ENCODE measurements at regions not wholly inside any gene's neighbourhood (a gene's known extent, or its start where the extent isn't known, plus 50 kb on each side); places are given as distances from the start of the nearest gene placed in this dataset.

- no peak for DNase-seq
Measured at GRCh38 chr6:91731939-91732338, 1145.1 kb upstream of the MAP3K7 start.

GRCh38 chr6:91730710-91731109, 1143.8 kb upstream of the MAP3K7 start:
- no peak for DNase-seq

DNA sequence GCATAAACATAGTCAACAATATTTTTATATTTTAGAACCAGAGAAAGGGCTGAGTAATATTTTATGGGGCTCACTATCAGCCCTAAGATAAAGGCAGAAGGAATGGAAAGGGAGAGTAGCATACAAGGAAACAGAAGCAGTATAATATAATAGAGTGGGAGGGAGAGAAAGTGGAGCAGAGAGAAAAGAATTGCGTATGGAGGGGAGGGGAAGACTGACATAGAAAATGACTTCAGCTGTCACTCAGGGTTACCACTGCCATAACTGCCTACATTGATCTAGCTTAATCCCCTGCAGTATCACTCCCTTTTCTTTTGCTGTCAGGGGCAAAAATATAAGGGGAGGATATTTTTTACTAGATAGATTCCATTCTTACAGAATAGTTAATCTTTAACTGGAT, 1133.5 kb upstream of the MAP3K7 start:
- no peak for DNase-seq

GRCh38 chr6:91719414-91719813, 1132.5 kb upstream of the MAP3K7 start:
- no peak for DNase-seq

GRCh38 chr6:91718198-91718597, 1131.3 kb upstream of the MAP3K7 start:
- DNase-seq = no peak

DNA sequence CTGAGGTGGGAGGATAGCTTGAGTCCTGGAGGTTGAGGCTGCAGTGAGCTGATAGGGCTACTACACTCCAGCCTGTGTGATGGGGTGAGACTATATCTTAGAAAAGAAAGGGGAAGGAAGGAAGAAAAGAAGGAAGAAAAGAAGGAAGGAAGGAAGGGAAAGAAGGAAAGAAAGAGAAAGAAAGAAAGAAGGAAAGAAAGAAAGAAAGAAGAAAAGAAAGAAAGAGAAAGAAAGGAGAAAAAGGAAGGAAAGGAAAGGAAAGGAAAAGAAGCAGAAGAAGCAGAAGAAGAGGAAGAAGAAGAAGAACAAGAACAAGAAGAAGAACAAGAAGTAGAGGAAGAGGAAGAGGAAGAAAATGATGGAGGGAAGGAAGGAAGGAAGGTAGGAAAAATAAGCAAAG, 1130.2 kb upstream of the MAP3K7 start:
- no peak for DNase-seq

GRCh38 chr6:91716361-91716760, 1129.5 kb upstream of the MAP3K7 start:
- no peak for DNase-seq

DNA sequence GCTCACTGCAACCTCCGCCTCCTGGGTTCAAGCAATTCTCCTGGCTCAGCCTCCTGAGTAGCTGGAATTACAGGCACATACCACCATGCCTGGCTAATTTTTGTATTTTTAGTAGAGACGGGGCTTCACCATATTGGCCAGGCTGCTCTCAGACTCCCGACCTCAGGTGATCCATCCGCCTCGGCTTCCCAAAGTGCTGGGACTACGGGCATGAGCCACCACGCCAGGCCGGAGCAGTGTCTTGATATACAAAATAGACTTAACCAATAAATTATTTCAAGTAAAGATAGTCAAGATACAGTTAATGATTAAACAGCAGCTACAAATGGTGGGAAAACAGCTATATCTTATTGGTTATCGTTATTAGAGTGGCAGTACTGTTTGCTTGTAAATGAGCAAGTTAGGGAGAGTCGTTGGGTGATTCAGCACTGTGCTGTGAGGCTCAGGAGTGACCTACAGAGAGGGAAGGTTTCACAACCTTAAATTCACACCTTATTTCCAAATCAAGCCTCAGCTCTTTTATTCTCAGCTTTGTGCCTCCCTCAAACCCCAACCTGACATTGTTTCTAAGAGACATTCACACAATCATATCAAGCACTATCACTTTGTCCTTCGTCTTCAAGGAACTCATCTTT, 1128.4 kb upstream of the MAP3K7 start:
- no peak for DNase-seq

GRCh38 chr6:91713911-91714310, 1127.0 kb upstream of the MAP3K7 start:
- no peak for DNase-seq

DNA sequence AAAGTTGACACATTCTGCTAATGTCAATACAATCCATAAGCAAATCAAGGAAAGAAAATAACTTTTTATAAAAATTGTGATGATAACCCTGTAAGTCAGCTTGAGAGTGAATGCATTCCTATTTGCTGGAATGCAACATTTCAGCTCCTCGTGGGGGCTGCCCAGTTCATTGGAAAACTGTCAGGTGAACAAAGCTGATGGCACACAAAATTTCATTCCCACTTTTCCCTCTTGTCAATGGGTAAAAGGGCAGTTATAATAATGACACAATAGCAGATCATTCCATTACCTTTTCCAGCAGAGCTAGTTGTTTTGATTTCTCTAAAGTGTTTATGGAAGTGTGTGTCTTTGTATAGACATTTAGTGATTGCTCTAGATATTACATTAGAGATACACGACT, 1124.6 kb upstream of the MAP3K7 start:
- DNase-seq = no peak

GRCh38 chr6:91710342-91710741, 1123.5 kb upstream of the MAP3K7 start:
- no peak for DNase-seq

- no peak for DNase-seq
Measured at GRCh38 chr6:91708534-91708933, 1121.7 kb upstream of the MAP3K7 start.

GRCh38 chr6:91705646-91706045, 1118.8 kb upstream of the MAP3K7 start:
- DNase-seq = no peak

- DNase-seq = no peak
Measured at GRCh38 chr6:91704531-91704930, 1117.7 kb upstream of the MAP3K7 start.

- no peak for DNase-seq
Measured at GRCh38 chr6:91697010-91697695, 1110.3 kb upstream of the MAP3K7 start.

- DNase-seq = no peak
Measured at GRCh38 chr6:91695221-91695620, 1108.3 kb upstream of the MAP3K7 start.

- no peak for DNase-seq
Measured at GRCh38 chr6:91694016-91694654, 1107.3 kb upstream of the MAP3K7 start.

- DNase-seq = no peak
Measured at GRCh38 chr6:91691449-91691848, 1104.6 kb upstream of the MAP3K7 start.

- DNase-seq = no peak
Measured at GRCh38 chr6:91683240-91683639, 1096.4 kb upstream of the MAP3K7 start.

DNA sequence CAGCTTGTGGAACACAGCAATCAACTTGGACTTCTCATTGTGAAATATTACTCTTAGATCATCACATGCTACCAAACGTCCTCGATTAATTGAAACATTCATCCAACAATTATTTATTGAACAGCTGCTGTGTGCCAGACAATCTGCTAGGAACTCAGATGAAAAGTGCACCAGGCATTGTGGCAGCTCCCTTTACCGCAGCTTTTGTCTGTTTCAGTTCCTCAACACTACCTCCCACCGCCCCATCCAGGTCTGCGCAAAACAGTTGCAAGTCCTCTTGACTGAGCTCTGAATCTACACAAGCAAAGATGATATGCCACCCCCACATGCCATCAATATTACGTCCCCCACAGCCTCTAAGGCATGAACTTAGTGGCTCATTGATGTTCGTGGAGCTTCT, 1094.4 kb upstream of the MAP3K7 start:
- DNase-seq = no peak

DNA sequence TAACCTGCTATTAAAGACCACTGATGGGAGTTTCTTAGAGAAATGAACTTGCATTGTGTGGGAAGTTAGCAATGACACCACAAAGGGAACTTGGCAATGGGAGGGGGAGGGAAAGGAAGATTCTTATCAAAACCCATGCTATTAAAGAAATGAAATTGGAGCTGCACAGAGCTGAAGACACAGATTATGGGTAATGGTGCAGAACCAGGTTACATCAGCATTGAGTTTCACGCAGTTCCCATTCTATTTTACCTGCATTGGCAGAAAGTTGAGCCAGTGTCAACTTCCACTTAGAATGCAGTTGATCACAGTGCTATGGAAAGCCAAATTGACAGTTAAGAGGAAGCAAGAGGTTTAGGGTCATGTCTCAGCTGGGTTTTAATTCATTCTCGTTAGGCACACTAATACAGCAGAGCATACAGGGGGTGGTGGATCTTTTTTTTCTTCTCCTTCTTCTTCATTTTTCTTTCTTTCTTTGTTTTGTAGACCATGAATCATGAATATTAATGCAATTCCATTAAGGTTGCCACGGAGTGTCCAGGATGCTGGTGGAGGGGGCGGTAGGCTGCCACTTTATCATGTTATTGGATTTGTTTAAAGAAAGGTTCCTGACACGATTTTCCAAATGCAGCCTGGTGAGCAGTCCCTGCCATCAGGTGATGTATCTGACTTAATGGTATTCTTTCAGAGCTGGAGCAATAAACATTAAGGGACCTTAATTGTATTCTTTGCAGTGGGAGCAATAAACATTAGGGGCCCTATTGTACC, 1092.0 kb upstream of the MAP3K7 start:
- DNase-seq = no peak

GRCh38 chr6:91672201-91672600, 1085.3 kb upstream of the MAP3K7 start:
- no peak for DNase-seq

DNA sequence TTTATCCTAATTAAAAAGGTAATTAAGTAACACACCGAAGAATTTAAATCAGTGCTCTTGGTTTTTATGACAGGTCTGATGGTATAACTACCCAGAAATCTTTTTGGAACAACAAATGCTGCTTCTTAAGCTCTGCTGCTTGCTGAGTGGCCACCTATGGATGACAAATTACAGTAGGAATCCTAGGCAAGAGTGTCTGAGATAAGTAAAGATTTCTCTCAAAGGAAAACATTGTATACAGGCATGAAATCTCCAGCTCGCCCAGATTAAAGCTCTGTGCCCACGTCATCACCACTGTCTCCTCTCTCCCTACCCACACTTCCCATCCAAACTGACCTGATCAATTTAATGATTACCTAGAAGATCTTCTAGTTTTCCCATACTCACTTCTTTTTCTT, 1083.0 kb upstream of the MAP3K7 start:
- no peak for DNase-seq
